HG02642 (cell line): ENCODE measurements at regions not wholly inside any gene's neighbourhood (a gene's known extent, or its start where the extent isn't known, plus 50 kb on each side); places are given as distances from the start of the nearest gene placed in this dataset.
"Not testable (repeated sequence)": the region's sequence is repeated elsewhere in the genome, so short reads cannot be mapped to it uniquely, and the experiment has no call there.

Experiments used
- ATAC-seq: cut with Tn5 transposase; IDR thresholded peaks from one replicate; pipeline ENCODE4 v1.9.1; 2021; ENCODE audit warnings: mild to moderate bottlenecking; ENCODE audit not compliant: unreplicated experiment, poor library complexity

DNA sequence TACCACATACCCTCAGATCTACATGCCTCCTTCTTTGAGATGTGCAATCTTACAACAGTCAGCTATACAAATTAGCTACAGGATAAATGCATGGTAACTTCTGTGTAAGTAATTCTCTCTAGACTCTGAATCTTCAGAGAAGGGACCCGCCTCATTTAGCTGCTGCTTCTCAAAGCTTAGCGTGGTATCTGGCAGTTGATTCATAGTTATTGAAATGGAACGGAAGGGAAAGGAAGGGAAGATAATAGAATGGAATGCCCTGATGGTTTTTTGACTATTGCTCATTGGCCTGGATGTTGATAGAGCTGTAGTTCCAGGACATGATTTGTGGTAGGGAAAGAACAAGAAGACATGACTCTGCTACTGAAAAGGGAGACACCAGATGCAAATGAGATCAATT lies 498.1 kb upstream of the CRIM1 start:
- ATAC-seq, result no peak

DNA sequence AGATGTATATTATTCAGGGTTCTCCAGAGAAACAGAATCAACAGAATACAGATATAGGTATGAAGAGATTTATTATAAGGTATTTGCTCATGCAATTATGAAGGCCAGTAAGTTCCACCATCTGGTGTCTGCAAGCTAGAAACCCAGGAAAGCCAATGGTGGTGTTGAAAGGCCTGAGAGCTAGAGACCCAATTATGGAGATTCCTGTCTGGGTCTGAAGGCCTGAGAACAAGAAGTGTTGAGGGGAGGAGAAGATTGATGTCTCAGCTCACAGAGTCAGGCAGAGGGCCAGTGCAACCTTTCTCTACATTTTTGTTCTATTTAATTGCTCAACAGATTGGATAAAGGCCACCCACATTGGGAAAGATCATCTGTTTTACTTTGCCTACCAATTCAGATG lies 524.2 kb upstream of the CRIM1 start:
- no peak for ATAC-seq

DNA sequence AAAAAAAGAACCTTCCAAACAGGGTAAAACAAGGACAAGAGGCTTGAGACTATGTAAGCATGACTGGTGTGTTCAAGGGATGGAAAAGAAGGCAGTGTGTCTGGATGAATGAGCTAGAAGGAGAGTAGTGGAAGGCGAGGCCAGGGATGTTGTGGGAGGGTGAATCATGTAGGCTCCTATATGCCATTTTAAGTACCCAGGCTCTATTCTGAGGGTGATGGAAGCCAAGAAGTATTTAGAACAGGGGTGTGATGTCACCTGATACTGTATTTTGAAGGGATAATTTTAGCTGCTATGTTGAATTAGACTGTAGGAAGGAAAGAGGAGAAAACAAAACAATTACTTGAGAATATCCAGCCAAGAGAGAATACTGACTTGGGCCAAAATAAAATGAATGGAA lies 524.7 kb upstream of the CRIM1 start:
- no peak for ATAC-seq

DNA sequence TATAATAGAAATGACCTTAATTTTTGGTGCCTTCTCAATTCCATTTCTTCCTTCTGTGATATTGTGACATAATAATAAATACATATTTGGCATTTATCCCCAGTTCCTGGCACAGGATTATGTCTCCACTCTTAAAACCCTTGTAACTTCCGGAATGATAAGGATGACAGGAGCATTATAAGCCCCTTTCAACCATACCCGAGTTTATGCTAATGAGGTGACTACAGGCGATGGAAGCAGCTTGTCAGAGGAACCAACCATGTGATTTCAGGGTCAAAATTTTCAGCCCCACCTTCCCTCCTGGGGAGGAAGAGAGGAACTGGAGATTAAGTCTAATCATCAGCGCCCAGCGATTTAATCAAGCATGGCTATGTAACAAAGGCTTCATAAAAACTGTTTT lies 528.5 kb upstream of the CRIM1 start:
- no peak for ATAC-seq

DNA sequence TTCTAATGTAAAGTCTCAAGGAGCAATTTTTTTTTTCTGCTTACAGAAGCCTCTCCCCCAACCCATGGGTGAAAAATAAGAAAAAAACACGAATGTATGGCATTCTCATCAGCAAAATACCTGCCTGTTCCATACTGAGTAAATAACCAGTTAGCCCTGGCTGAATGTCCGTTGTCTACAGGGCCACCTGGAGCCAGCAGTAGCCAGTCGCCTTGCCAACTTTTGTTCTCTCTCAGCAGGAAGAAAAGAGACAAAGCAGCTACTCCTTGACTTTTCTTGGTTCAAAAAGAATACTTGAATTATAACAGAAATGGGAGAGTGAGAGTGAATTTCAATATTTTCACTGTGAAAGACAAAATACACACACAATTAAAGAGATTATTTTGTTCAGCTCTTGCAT lies 532.9 kb upstream of the CRIM1 start:
- no peak for ATAC-seq

DNA sequence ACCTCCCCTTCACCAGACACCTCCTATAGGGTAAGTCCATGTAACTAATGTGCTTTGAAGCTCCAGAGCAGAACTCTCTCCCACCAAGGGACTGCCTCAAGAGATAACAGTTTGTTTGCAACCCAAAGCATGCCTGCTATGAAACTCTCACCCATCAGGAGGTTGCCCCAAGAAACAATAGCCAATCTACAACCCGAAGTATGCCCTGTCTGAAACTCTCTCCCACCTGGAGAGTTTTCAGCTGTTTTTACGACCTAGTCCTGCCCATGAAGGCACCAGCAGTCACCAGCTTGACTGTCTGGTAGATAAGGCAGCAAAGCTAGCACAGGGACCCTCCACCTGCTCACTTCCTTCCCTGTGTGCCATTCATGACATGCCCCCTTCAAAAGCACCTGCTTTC lies 533.9 kb upstream of the CRIM1 start:
- ATAC-seq, result no peak

DNA sequence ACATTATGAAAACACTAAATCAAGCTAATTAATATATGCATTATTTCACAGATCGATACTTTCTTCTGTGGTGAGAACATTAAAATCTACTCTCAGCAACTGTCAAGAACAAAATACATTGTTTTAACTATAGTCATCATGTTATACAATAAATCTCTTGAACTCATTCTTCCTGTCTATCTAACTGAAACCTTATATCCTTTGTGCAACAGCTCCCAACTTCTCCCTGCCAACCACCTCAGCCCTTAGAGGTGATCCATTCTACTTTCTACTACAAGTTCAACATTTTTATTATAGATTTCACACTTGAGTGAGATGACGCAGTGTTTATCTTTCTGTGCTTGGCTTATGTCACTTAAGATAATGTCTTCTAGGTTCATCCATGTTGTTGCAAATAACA lies 535.2 kb upstream of the CRIM1 start:
- no peak for ATAC-seq

DNA sequence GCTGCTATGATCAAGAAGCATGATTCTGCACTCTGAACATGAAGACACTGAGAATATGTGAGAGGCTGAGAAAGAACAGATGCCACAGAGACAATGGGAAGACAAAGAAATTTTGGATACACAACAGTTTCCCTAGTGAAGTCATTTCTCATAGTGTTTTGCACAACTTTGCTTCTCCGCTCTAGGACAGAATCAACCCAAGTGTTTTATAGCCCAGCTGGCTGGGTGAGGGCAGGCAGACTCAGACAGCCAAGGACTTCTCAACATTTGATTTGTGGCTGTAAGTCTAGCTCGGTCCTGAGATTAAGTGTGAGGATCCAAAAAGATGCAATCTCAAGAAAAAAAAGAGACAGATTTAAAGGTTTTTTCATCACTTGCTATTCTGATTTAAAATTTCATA lies 536.5 kb upstream of the CRIM1 start:
- ATAC-seq, result no peak

DNA sequence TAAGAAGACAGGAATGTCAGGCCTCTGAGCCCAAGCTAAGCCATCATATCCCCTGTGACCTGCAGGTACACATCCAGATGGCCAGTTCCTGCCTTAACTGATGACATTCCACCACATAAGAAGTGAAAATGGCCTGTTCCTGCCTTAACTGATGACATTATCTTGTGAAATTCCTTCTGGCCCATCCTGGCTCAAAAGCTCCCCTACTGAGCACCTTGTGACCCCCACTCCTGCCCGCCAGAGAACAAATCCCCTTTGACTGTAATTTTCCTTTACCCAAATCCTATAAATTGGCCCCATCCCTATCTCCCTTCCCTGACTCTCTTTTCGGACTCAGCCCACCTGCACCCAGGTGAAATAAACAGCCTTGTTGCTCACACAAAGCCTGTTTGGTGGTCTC lies 537.2 kb upstream of the CRIM1 start:
- ATAC-seq, result not testable (repeated sequence)

DNA sequence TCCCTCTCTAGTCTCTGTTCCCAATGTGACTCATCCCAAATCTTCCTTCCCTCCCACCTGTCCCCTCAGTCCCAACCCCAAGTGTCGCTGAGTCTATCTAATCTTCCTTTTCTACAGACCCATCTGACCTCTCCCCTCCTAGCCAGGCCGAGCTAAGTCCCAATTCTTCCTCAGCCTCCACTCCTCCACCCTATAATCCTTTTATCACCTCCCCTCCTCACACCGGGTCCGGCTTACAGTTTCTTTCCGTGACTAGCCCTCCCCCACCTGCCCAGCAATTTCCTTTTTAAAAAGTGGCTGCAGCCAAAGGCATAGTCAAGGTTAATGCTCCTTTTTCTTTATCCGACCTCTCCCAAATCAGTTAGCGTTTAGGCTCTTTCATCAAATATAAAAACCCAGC lies 541.0 kb upstream of the CRIM1 start:
- ATAC-seq, result not testable (repeated sequence)

DNA sequence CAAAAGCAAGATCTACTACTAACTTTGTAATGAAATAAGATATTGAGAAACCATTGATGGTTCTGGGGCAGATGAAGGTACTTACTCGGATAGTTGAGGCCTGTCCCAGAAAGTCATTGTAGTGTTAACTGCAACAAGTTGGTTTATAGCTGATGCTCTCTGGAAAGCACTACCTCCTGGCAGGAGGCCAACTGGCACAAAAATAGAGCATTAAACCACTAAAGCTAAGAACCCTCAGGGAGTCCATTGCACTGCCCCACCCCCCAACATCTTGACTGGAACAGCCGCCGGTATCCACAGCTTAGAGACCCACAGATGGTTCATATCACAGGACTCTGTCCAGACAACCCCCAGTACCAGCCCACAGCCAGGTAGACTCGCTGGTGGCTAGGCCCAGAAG lies 552.5 kb upstream of the CRIM1 start:
- ATAC-seq, result no peak

DNA sequence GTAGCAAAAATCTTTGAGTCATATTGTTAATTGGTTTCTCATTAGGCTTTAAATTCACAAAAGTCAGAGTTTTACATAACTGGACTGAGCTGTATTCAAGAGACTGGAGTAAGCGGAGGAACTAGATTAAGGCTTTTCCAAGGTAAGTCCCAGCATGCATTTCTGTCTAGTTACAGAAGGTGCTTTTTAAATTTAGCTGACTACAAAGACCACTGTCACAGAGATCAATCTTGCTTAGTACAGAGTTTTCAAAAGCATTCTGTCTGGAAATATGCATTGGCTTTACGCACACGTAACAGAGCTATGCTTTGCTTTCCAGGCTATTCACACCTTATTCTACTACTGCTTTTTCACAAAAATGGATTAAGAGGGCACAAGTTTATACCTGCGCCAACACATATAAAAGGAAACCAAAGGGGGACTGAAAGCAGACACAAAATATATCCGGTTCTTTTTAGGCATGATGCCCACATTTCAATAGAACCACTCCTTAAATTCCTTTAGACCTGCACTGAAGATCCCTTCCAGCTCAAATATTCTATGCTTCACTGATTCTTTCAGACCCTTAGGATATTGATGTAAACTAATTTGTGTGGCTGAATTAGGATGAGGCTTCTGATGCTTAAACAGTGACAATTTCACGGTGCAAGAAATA lies 560.7 kb upstream of the CRIM1 start:
- no peak for ATAC-seq

DNA sequence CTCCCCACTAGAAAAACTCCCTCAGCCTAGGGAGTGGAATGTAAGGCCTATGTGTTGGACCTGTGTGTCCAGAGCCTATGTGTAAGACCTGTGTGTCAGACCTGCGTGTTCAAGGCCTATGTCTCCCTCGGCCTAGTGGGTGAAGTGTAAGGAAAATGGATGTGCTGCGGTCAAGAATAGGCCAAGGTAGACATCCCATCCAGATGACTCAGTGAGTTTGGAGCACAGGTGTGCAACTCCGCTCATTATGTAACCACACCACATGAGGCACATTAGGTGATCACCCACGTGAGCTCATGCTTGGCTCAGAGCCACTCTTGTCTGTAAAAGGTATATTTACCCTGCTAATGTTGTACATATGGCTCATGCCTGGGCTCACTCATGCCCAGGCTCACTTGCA lies 565.3 kb upstream of the CRIM1 start:
- no peak for ATAC-seq

DNA sequence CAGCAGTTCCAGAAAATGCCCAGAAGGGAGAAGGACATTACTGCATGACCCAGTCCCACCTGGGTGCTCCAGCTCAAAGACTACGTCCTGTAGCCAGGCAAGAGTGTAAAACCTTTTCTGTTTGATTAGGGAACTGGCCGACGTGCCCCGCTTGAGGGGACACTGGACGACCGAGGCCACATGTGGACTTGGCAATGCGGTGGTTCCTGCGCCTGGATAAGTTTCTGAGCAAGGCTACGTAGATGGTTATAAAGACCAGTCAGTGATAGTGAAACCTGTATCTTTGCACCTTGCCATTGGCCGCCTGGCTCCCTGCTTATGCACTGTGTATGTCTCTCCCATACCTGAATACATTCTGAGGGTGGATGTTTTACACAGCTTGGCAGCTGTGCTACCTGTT lies 567.0 kb upstream of the CRIM1 start:
- ATAC-seq, result no peak

DNA sequence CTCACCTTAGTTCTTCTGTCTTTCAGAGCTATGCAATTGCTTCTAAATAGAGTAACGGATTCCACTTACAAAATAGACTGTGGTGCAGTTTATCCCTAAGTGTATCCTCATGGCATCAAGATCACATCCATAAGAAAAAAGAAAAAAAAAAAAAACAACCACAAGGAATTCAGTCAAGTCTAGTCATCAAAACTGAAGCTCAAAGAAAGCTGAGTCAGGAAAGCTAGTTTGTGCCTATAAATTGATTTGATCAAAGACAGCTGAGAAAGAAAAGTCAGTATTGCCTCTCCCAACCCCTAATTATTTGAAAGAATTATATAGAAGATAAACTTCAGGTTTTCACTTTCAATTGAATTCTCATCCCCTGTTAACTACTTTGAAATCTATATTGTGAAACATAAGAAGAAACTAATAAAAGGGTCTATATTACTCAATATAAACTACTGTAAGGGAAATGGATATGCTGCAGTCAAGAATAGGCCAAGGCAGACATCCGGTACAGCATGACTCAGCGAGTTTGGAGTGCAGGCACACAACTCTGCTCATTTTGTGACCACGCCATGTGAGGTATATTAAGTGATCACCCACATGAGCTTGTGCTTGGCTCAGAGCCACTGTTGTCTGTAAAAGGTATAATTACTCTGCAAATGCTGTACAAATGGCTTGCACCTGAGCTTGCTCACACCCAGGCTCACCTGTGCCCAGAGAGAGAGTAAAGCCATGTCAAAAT lies 568.1 kb upstream of the CRIM1 start:
- no peak for ATAC-seq

DNA sequence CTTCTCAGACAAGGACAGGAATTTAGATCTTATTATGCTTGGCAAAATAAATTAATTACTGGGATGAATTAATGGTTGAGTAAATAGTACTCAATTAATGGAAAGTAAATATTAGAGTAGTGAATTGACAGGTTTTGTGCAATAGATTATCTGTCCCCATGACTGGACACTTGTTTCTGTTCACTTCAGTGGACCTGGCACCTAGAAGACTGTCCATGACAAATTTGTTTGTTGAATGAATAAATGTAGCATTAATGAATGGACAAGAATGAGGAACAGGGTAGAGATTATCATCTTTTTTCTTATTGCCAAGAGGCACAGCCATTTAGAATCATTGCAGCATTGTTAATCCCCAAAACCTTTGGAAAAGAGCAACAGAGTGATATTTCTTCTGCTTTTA lies 570.0 kb upstream of the CRIM1 start:
- no peak for ATAC-seq

DNA sequence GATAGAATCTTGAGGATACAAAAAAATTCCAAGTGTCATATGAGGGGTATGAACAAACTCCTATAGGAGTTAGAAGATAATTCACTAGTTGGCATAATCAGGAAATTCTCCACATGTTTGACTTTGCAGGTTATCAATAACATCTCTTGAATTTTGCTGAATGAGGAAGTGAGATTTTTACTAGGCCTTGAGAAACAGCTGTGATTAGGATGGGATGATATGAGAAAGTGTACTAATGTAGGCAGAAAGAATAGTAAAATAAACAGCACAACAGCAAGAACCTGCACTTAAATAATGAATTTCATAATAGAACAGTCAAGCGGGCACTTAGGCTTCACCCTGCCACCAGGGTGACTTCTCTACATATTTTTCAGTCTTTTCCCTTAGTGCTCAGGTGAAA lies 570.8 kb upstream of the CRIM1 start:
- no peak for ATAC-seq

DNA sequence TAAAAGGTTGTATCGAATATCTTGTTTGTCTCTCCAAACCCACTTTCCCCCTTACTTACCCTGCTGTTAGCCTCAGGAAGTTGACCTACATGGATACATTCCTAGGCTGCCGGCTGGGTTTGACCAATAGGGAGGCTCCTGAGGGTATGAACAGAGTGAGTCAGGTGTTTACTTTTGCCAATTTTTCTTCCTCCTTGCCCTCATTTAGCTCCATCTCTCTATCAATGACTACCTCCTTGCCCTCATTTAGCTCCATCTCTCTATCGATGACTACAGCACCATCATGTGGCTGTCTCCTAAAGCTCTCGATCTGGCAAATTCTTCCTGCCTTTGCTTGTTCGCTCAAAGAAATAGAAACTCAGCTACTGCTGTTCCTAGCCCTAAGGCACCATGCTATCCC lies 571.9 kb upstream of the CRIM1 start:
- ATAC-seq, result no peak

DNA sequence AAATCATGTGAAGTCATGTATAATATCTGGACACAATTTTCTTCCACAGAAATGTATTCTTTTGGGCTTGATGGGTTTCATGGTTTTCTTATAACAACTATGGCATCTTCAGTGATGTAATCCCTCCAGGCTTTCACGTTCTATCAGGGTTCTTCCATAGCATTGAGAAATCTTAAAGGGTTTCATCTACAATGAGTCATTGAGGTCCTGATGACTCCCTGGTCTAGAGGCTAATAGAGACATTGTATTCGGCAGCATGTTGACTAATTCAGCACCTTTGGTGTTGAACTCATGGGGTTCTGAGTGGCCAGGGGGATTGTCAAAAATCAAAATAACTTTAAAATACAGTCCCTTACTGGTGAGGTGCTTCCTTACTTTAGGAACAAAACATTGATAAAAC lies 614.0 kb upstream of the CRIM1 start:
- no peak for ATAC-seq

DNA sequence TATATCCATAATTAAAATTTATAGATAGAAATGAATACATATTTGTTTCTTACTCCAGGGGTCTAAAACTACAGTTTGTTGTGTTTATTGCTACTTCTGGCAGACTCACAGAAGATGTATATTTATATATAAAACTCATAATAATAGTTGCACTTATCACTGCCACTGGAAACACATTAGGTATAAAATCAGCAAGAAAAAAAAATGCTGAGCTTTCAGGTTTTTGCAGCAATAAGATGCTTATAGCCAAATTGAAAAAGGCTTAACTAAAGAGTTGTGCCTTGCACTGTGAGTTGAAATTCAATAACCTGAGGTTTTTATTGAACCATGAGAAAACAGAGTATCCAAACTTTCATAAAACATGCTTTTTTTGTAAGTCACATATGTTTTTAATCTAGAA lies 623.9 kb upstream of the CRIM1 start:
- no peak for ATAC-seq

DNA sequence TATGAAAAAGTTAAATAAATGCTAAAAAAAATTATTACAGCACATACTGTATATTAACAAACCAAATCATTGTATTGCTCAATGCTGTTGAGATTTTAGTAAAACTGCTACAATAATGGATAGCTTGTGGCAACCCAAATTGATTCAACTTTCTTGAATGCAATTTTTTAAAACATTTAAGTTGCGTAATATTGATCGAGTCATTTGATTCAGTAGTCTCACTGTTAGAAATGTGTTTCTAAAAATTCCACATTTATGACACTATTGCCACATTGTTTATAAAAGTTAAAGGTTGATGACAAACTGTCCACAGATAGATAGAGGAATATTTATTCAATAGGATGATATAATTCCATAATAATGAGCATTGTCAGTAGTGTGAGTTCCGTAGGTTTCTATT lies 640.7 kb upstream of the CRIM1 start:
- ATAC-seq, result no peak

DNA sequence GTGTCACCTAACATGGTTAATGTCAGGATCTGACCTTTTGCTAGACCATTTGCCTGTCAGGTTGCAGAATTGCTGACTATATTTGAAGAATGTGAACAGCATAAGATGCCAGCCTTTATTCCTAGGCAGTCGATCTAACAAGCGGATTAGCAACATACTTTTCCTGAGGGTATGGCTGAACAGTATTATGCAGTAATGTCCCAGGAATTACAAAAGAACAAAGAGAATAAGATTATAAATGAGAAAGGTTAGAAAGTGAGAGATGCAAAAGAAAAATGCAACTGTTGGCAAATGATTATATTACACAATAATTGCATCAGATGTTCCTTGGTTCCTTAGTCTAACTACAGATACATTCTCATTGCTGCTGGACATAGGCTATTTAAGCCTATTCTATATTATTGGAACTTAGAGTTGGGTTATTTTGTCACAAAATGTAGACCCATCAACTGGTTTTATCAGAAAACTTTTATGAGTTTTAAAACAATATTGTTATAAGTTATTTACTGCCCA lies 647.1 kb upstream of the CRIM1 start:
- ATAC-seq, result no peak
